Neuron (in vitro differentiated cells): ENCODE measurements at regions not wholly inside any gene's neighbourhood (a gene's known extent, or its start where the extent isn't known, plus 50 kb on each side); places are given as distances from the start of the nearest gene placed in this dataset.

Experiments used
- H2AFZ ChIP-seq: one replicate; pipeline ENCODE4 v1.6.1; 2013; ENCODE audit warnings: low read depth, mild to moderate bottlenecking, inconsistent platforms, low read length, moderate library complexity
- H3K27me3 ChIP-seq: one replicate; pipeline ENCODE4 v1.6.1; 2013; ENCODE audit warnings: low read length; ENCODE audit not compliant: insufficient read depth
- H3K36me3 ChIP-seq: one replicate; pipeline ENCODE4 v1.6.1; 2013; ENCODE audit warnings: low read length; ENCODE audit not compliant: insufficient read depth
- H3K4me1 ChIP-seq: one replicate; pipeline ENCODE4 v1.6.1; 2013; ENCODE audit warnings: low read length; ENCODE audit not compliant: insufficient read depth
- H3K4me3 ChIP-seq: 2 replicates; pipeline ENCODE4 v1.5.1; 2013; ENCODE audit warnings: mild to moderate bottlenecking, low read length, moderate library complexity
- H3K9me3 ChIP-seq: one replicate; pipeline ENCODE4 v1.6.1; 2013; ENCODE audit warnings: low read length

- H3K9me3 ChIP-seq, result no peaks in the 10 kb centered on the region
- H2AFZ ChIP-seq, result no peak overlapping the region
- H3K27me3 ChIP-seq, result no peaks in the 10 kb centered on the region
- H3K4me3 ChIP-seq, result peak overlapping the region; percentile 78
- peaks cover 24% of the 10 kb centered on the region for H3K4me1 ChIP-seq
- H3K36me3 ChIP-seq, result peaks cover 2% of the 10 kb centered on the region
These were observed 70.9 kb upstream of the NHSL1 start for GRCh38 chr6:138569970-138570724.

- Histone ChIP-seq H3K9me3 (no peaks in the 10 kb centered on the region), H3K4me3 (peak overlapping the region; percentile 78), H3K27me3 (no peaks in the 10 kb centered on the region), H3K36me3 (peaks cover 2% of the 10 kb centered on the region), H2AFZ (no peak overlapping the region), H3K4me1 (peaks cover 24% of the 10 kb centered on the region)
These were observed 71.4 kb upstream of the NHSL1 start for GRCh38 chr6:138570725-138571029.

GRCh38 chr6:138571181-138571580, 71.9 kb upstream of the NHSL1 start:
- H3K4me1 ChIP-seq, result peaks cover 26% of the 10 kb centered on the region
- peak overlapping the region; percentile 78 for H3K4me3 ChIP-seq
- H2AFZ ChIP-seq, result peak overlapping the region; percentile 64
- H3K27me3 ChIP-seq, result no peaks in the 10 kb centered on the region
- peaks cover 2% of the 10 kb centered on the region for H3K36me3 ChIP-seq
- H3K9me3 ChIP-seq, result no peaks in the 10 kb centered on the region

GRCh38 chr6:138571585-138572166, 72.4 kb upstream of the NHSL1 start:
- Histone ChIP-seq H3K4me1 (peaks cover 31% of the 10 kb centered on the region), H3K4me3 (peak overlapping the region; percentile 78)

GRCh38 chr6:138572167-138572875, 73.0 kb upstream of the NHSL1 start:
- peaks cover 37% of the 10 kb centered on the region for H3K4me1 ChIP-seq
- no peaks in the 10 kb centered on the region for H3K9me3 ChIP-seq
- H3K36me3 ChIP-seq, result no peaks in the 10 kb centered on the region
- no peaks in the 10 kb centered on the region for H3K27me3 ChIP-seq
- peak overlapping the region; percentile 78 for H3K4me3 ChIP-seq
- H2AFZ ChIP-seq, result peak overlapping the region; percentile 64

More at GRCh38 chr6:138571585-138572166, 72.4 kb upstream of the NHSL1 start:
- peak overlapping the region; percentile 64 for H2AFZ ChIP-seq
- peaks cover under 1% of the 10 kb centered on the region for H3K36me3 ChIP-seq
- H3K27me3 ChIP-seq, result no peaks in the 10 kb centered on the region
- H3K9me3 ChIP-seq, result no peaks in the 10 kb centered on the region

- Histone ChIP-seq H3K4me3 (peak overlapping the region; percentile 78), H3K27me3 (no peaks in the 10 kb centered on the region), H2AFZ (no peak overlapping the region), H3K9me3 (no peaks in the 10 kb centered on the region), H3K36me3 (no peaks in the 10 kb centered on the region), H3K4me1 (peaks cover 39% of the 10 kb centered on the region)
These were observed 73.6 kb upstream of the NHSL1 start for GRCh38 chr6:138572885-138573284.

GRCh38 chr6:138575257-138575656, 76.0 kb upstream of the NHSL1 start:
- no peak overlapping the region for H3K4me3 ChIP-seq
- peaks cover 3% of the 10 kb centered on the region for H3K9me3 ChIP-seq
- H2AFZ ChIP-seq, result no peak overlapping the region
- H3K27me3 ChIP-seq, result no peaks in the 10 kb centered on the region
- H3K36me3 ChIP-seq, result no peaks in the 10 kb centered on the region
- H3K4me1 ChIP-seq, result peaks cover 27% of the 10 kb centered on the region

GRCh38 chr6:138576313-138576712, 77.0 kb upstream of the NHSL1 start:
- Histone ChIP-seq H3K27me3 (no peaks in the 10 kb centered on the region), H3K36me3 (no peaks in the 10 kb centered on the region), H3K4me1 (peaks cover 27% of the 10 kb centered on the region), H3K9me3 (peaks cover 3% of the 10 kb centered on the region), H3K4me3 (no peak overlapping the region), H2AFZ (no peak overlapping the region)

GRCh38 chr6:138577151-138577915, 78.0 kb upstream of the NHSL1 start:
- H3K36me3 ChIP-seq, result no peaks in the 10 kb centered on the region
- H3K9me3 ChIP-seq, result peaks cover 3% of the 10 kb centered on the region
- H2AFZ ChIP-seq, result no peak overlapping the region
- no peak overlapping the region for H3K4me3 ChIP-seq
- no peaks in the 10 kb centered on the region for H3K27me3 ChIP-seq
- peaks cover 27% of the 10 kb centered on the region for H3K4me1 ChIP-seq

GRCh38 chr6:138580040-138580439, 80.7 kb upstream of the NHSL1 start:
- Histone ChIP-seq H3K36me3 (no peaks in the 10 kb centered on the region), H2AFZ (no peak overlapping the region), H3K4me3 (no peak overlapping the region), H3K4me1 (peaks cover 22% of the 10 kb centered on the region), H3K27me3 (no peaks in the 10 kb centered on the region), H3K9me3 (peaks cover 3% of the 10 kb centered on the region)

- Histone ChIP-seq H3K4me3 (no peak overlapping the region), H3K9me3 (peaks cover 3% of the 10 kb centered on the region), H3K36me3 (no peaks in the 10 kb centered on the region), H3K4me1 (peaks cover 22% of the 10 kb centered on the region), H2AFZ (no peak overlapping the region), H3K27me3 (no peaks in the 10 kb centered on the region)
These were observed 81.5 kb upstream of the NHSL1 start for GRCh38 chr6:138580801-138581200.

GRCh38 chr6:138582573-138582972, 83.3 kb upstream of the NHSL1 start:
- Histone ChIP-seq H2AFZ (no peak overlapping the region), H3K4me1 (peaks cover 6% of the 10 kb centered on the region), H3K4me3 (no peak overlapping the region), H3K9me3 (peaks cover 3% of the 10 kb centered on the region), H3K36me3 (no peaks in the 10 kb centered on the region), H3K27me3 (no peaks in the 10 kb centered on the region)

GRCh38 chr6:138586638-138587037, 87.3 kb upstream of the NHSL1 start:
- H2AFZ ChIP-seq, result no peak overlapping the region
- H3K27me3 ChIP-seq, result no peaks in the 10 kb centered on the region
- no peak overlapping the region for H3K4me3 ChIP-seq
- H3K36me3 ChIP-seq, result no peaks in the 10 kb centered on the region
- no peaks in the 10 kb centered on the region for H3K9me3 ChIP-seq
- no peaks in the 10 kb centered on the region for H3K4me1 ChIP-seq
